OCI-LY1 (cell line): ENCODE measurements at regions not wholly inside any gene's neighbourhood (a gene's known extent, or its start where the extent isn't known, plus 50 kb on each side); places are given as distances from the start of the nearest gene placed in this dataset.

ENCODE experiments used
- CTCF ChIP-seq: fragments of 200-600 bp; sonication (generic), shearing (Covaris generic); IDR thresholded peaks from 2 replicates; pipeline ENCODE4 v1.5.1; 2017; ENCODE audit warnings: mild to moderate bottlenecking, antibody characterized with exemption, low read length, moderate library complexity, mixed read lengths
- EZH2 ChIP-seq: fragments of 200-600 bp; sonication (generic), shearing (Covaris generic); IDR thresholded peaks from 2 replicates; pipeline ENCODE4 v1.8.0; 2017; ENCODE audit warnings: borderline replicate concordance, mixed run types, mild to moderate bottlenecking, antibody characterized with exemption, low read length, moderate library complexity, mixed read lengths

- TF ChIP-seq CTCF, result no peak
- no peak for TF ChIP-seq EZH2
Measured at GRCh38 chr14:101001311-101002069, 98.0 kb upstream of the RTL1 start.
